OCI-LY1 (cell line): ENCODE measurements at regions not wholly inside any gene's neighbourhood (a gene's known extent, or its start where the extent isn't known, plus 50 kb on each side); places are given as distances from the start of the nearest gene placed in this dataset.

Source experiments
- EZH2 ChIP-seq: fragments of 200-600 bp; sonication (generic), shearing (Covaris generic); IDR thresholded peaks from 2 replicates; pipeline ENCODE4 v1.8.0; 2017; ENCODE audit warnings: borderline replicate concordance, mixed run types, mild to moderate bottlenecking, antibody characterized with exemption, low read length, moderate library complexity, mixed read lengths
- TF ChIP-seq, protein P1 (sequence below): fragments of 200-600 bp; sonication (generic), shearing (Covaris generic); IDR thresholded peaks from 2 replicates; pipeline ENCODE4 v1.5.1; 2017; ENCODE audit warnings: mild to moderate bottlenecking, antibody characterized with exemption, low read length, moderate library complexity, mixed read lengths

GRCh38 chr11:128155590-128155989 is 431.8 kb downstream of the ETS1 start:
- TF ChIP-seq, protein P1, sequence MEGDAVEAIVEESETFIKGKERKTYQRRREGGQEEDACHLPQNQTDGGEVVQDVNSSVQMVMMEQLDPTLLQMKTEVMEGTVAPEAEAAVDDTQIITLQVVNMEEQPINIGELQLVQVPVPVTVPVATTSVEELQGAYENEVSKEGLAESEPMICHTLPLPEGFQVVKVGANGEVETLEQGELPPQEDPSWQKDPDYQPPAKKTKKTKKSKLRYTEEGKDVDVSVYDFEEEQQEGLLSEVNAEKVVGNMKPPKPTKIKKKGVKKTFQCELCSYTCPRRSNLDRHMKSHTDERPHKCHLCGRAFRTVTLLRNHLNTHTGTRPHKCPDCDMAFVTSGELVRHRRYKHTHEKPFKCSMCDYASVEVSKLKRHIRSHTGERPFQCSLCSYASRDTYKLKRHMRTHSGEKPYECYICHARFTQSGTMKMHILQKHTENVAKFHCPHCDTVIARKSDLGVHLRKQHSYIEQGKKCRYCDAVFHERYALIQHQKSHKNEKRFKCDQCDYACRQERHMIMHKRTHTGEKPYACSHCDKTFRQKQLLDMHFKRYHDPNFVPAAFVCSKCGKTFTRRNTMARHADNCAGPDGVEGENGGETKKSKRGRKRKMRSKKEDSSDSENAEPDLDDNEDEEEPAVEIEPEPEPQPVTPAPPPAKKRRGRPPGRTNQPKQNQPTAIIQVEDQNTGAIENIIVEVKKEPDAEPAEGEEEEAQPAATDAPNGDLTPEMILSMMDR = no peak
- no peak for TF ChIP-seq EZH2
